HepG2 (cell line): ENCODE measurements at regions not wholly inside any gene's neighbourhood (a gene's known extent, or its start where the extent isn't known, plus 50 kb on each side); places are given as distances from the start of the nearest gene placed in this dataset.

Experiments
- ETV5 ChIP-seq: IDR thresholded peaks from 2 replicates; pipeline ENCODE4 v1.6.1; 2018; ENCODE audit warnings: missing biosample characterization, missing genetic modification reagents, inconsistent platforms, borderline replicate concordance
- FIP1L1 ChIP-seq: fragments of 200-400 bp; formaldehyde crosslinking; IDR thresholded peaks from 2 replicates; pipeline ENCODE4 v1.6.1; 2018; ENCODE audit warnings: low read depth, mild to moderate bottlenecking, low read length, moderate library complexity, borderline replicate concordance; ENCODE audit not compliant: insufficient read depth
- HDAC1 ChIP-seq: sonication (generic); formaldehyde crosslinking; IDR thresholded peaks from 2 replicates; pipeline ENCODE4 v1.5.1; 2020; ENCODE audit warnings: mild to moderate bottlenecking, missing genetic modification reagents
- HDAC6 ChIP-seq: fragments of 200-600 bp; sonication (generic); IDR thresholded peaks from 2 replicates; pipeline ENCODE4 v1.7.0; 2017; ENCODE audit warnings: mild to moderate bottlenecking, antibody characterized with exemption, low read length, low read depth
- IRX3 ChIP-seq: sonication (generic); formaldehyde crosslinking; IDR thresholded peaks from 2 replicates; pipeline ENCODE4 v1.8.1; 2023; ENCODE audit warnings: mild to moderate bottlenecking, low read depth, missing genetic modification reagents, borderline replicate concordance
- NCOA5 ChIP-seq: sonication (generic); formaldehyde crosslinking; IDR thresholded peaks from 2 replicates; pipeline ENCODE4 v1.4.0; 2020; ENCODE audit warnings: missing genetic modification reagents
- SRSF1 ChIP-seq: fragments of 200-400 bp; formaldehyde crosslinking; optimal IDR thresholded peaks from 2 replicates; pipeline ENCODE3; 2017; ENCODE audit warnings: mild to moderate bottlenecking, low read depth, low read length, moderate library complexity
- SRY ChIP-seq: sonication (generic); formaldehyde crosslinking; IDR thresholded peaks from 2 replicates; pipeline ENCODE4 v1.8.0; 2022; ENCODE audit warnings: mild to moderate bottlenecking, missing genetic modification reagents
- WIZ ChIP-seq: sonication (generic); formaldehyde crosslinking; IDR thresholded peaks from 2 replicates; pipeline ENCODE4 v1.5.1; 2020; ENCODE audit warnings: mild to moderate bottlenecking, missing genetic modification reagents
- ZBTB7A ChIP-seq: sonication (generic); formaldehyde crosslinking; IDR thresholded peaks from 2 replicates; pipeline ENCODE4 v1.8.0; 2022; ENCODE audit warnings: mild to moderate bottlenecking, missing genetic modification reagents
- ZNF879 ChIP-seq: sonication (generic); formaldehyde crosslinking; IDR thresholded peaks from 2 replicates; pipeline ENCODE4 v1.8.1; 2023; ENCODE audit warnings: missing genetic modification reagents
- TF ChIP-seq, protein P1 (sequence below): sonication (generic); formaldehyde crosslinking; IDR thresholded peaks from one replicate; pipeline ENCODE4 v1.5.1; 2020; ENCODE audit warnings: mild to moderate bottlenecking, missing genetic modification reagents; ENCODE audit errors: not compliant biosample characterization
- TF ChIP-seq, protein P2 (sequence below): IDR thresholded peaks from 2 replicates; pipeline ENCODE4 v1.6.1; 2012; ENCODE audit warnings: low read length, improper control_type of control experiment
- TF ChIP-seq, protein P3 (sequence below): sonication (generic); formaldehyde crosslinking; IDR thresholded peaks from 2 replicates; pipeline ENCODE4 v1.5.0; 2020; ENCODE audit warnings: mild to moderate bottlenecking, missing genetic modification reagents

DNA sequence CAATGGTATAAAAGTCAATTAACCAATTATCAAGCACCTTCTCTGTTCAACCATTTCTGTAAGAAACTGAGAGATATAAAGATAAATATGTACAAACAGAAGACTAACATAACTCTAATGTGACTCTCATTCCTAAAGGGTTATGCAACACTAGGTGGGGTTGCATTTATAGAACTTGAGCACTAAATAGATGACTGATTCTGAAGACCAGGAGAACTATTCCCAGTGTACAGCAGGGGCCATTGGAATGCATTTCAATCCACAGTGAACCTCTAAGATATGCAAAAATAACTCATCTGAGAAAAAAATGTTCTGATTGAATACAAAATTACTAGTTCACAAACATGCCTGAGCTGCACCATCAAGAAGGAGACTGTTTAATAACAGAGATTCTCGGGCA lies 341.2 kb upstream of the STEAP1 start (continued):
- TF ChIP-seq, protein P1, sequence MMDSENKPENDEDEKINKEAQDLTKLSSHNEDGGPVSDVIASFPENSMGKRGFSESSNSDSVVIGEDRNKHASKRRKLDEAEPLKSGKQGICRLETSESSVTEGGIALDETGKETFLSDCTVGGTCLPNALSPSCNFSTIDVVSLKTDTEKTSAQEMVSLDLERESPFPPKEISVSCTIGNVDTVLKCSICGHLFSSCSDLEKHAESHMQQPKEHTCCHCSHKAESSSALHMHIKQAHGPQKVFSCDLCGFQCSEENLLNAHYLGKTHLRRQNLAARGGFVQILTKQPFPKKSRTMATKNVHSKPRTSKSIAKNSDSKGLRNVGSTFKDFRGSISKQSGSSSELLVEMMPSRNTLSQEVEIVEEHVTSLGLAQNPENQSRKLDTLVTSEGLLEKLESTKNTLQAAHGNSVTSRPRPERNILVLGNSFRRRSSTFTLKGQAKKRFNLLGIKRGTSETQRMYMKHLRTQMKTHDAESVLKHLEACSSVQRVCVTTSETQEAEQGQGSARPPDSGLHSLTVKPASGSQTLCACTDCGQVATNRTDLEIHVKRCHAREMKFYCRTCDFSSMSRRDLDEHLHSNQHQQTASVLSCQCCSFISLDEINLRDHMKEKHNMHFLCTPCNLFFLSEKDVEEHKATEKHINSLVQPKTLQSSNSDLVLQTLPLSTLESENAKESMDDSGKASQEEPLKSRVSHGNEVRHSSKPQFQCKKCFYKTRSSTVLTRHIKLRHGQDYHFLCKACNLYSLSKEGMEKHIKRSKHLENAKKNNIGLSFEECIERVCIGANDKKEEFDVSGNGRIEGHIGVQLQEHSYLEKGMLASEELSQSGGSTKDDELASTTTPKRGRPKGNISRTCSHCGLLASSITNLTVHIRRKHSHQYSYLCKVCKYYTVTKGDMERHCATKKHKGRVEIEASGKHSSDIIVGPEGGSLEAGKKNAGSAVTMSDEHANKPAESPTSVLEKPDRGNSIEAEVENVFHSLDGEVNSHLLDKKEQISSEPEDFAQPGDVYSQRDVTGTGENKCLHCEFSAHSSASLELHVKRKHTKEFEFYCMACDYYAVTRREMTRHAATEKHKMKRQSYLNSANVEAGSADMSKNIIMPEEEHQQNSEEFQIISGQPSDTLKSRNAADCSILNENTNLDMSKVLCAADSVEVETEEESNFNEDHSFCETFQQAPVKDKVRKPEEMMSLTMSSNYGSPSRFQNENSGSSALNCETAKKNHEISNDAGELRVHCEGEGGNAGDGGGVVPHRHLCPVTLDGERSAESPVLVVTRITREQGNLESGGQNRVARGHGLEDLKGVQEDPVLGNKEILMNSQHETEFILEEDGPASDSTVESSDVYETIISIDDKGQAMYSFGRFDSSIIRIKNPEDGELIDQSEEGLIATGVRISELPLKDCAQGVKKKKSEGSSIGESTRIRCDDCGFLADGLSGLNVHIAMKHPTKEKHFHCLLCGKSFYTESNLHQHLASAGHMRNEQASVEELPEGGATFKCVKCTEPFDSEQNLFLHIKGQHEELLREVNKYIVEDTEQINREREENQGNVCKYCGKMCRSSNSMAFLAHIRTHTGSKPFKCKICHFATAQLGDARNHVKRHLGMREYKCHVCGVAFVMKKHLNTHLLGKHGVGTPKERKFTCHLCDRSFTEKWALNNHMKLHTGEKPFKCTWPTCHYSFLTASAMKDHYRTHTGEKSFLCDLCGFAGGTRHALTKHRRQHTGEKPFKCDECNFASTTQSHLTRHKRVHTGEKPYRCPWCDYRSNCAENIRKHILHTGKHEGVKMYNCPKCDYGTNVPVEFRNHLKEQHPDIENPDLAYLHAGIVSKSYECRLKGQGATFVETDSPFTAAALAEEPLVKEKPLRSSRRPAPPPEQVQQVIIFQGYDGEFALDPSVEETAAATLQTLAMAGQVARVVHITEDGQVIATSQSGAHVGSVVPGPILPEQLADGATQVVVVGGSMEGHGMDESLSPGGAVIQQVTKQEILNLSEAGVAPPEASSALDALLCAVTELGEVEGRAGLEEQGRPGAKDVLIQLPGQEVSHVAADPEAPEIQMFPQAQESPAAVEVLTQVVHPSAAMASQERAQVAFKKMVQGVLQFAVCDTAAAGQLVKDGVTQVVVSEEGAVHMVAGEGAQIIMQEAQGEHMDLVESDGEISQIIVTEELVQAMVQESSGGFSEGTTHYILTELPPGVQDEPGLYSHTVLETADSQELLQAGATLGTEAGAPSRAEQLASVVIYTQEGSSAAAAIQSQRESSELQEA (CRISPR knock-in tag), result no peak
- TF ChIP-seq, protein P2, sequence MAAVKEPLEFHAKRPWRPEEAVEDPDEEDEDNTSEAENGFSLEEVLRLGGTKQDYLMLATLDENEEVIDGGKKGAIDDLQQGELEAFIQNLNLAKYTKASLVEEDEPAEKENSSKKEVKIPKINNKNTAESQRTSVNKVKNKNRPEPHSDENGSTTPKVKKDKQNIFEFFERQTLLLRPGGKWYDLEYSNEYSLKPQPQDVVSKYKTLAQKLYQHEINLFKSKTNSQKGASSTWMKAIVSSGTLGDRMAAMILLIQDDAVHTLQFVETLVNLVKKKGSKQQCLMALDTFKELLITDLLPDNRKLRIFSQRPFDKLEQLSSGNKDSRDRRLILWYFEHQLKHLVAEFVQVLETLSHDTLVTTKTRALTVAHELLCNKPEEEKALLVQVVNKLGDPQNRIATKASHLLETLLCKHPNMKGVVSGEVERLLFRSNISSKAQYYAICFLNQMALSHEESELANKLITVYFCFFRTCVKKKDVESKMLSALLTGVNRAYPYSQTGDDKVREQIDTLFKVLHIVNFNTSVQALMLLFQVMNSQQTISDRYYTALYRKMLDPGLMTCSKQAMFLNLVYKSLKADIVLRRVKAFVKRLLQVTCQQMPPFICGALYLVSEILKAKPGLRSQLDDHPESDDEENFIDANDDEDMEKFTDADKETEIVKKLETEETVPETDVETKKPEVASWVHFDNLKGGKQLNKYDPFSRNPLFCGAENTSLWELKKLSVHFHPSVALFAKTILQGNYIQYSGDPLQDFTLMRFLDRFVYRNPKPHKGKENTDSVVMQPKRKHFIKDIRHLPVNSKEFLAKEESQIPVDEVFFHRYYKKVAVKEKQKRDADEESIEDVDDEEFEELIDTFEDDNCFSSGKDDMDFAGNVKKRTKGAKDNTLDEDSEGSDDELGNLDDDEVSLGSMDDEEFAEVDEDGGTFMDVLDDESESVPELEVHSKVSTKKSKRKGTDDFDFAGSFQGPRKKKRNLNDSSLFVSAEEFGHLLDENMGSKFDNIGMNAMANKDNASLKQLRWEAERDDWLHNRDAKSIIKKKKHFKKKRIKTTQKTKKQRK, result no peak
- TF ChIP-seq NCOA5 (CRISPR knock-in tag) (no peak), SRY (CRISPR knock-in tag) (no peak), ETV5 (CRISPR knock-in tag) (no peak), SRSF1 (no peak), FIP1L1 (no peak), HDAC1 (CRISPR knock-in tag) (no peak), HDAC6 (no peak), WIZ (no peak), ZBTB7A (CRISPR knock-in tag) (no peak), ZNF879 (no peak), IRX3 (no peak)
- TF ChIP-seq, protein P3, sequence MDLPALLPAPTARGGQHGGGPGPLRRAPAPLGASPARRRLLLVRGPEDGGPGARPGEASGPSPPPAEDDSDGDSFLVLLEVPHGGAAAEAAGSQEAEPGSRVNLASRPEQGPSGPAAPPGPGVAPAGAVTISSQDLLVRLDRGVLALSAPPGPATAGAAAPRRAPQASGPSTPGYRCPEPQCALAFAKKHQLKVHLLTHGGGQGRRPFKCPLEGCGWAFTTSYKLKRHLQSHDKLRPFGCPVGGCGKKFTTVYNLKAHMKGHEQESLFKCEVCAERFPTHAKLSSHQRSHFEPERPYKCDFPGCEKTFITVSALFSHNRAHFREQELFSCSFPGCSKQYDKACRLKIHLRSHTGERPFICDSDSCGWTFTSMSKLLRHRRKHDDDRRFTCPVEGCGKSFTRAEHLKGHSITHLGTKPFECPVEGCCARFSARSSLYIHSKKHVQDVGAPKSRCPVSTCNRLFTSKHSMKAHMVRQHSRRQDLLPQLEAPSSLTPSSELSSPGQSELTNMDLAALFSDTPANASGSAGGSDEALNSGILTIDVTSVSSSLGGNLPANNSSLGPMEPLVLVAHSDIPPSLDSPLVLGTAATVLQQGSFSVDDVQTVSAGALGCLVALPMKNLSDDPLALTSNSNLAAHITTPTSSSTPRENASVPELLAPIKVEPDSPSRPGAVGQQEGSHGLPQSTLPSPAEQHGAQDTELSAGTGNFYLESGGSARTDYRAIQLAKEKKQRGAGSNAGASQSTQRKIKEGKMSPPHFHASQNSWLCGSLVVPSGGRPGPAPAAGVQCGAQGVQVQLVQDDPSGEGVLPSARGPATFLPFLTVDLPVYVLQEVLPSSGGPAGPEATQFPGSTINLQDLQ, result no peak
